ENCODE measurements at regions not wholly inside any gene's neighbourhood (a gene's known extent, or its start where the extent isn't known, plus 50 kb on each side); places are given as distances from the start of the nearest gene placed in this dataset.

DNA sequence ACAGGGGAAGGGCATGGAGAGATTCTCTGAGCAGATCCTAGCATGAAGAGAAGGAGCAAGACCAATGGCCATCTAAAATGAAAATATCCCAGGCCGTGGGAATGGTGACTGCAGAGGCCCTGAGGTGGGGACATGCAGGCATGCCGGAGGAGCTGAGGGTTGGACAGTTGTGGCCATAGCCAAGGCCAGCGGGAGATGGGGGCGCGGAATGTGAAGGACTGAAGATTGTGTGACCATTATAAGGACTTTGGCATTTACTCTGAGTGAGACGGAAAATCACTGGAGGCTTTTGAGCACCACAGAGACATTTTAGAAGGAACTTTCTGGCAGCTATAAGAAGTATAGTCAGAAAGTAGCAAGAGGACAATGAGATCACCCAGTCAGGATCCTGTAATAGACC lies 341.1 kb downstream of the SFMBT2 start:
- DNase-seq (ENCODE audit: low read depth, low spot score) (no peak), FAIRE-seq (no peak)
- H3K4me1 ChIP-seq (ENCODE audit: control insufficient read depth, extremely low read depth, insufficient read depth, low read length) = no peaks in the 10 kb centered on the region
- no peaks in the 10 kb centered on the region for H3K79me2 ChIP-seq (ENCODE audit: control insufficient read depth, insufficient read depth, low read length)
- no peak overlapping the region for H3K4me2 ChIP-seq (ENCODE audit: insufficient read depth, low read length)
- no peaks in the 10 kb centered on the region for H4K20me1 ChIP-seq (replicated peaks; ENCODE audit: control insufficient read depth, extremely low read depth, insufficient read depth, low read length)
- no peak overlapping the region for H3K4me3 ChIP-seq (replicated peaks in 1 of 3; ENCODE audit: insufficient read depth in 1 of 3, low read depth in 1 of 3, low read length in 3 of 3)
- no peaks in the 10 kb centered on the region for H3K9me1 ChIP-seq (replicated peaks; ENCODE audit: control insufficient read depth, extremely low read depth, insufficient read depth, low read length)
- no peak overlapping the region for H3K9ac ChIP-seq (replicated peaks; ENCODE audit: extremely low read depth, insufficient read depth, low read length)
- dilution Hi-C loops (cut with MboI; ENCODE audit: extremely low pct_ligation_motif_present, low sequenced_read_pairs) = no loop called here
- POLR2A ChIA-PET = no interaction called here
- no peaks in the 10 kb centered on the region for H3K27me3 ChIP-seq (ENCODE audit: control insufficient read depth in 2 of 2, insufficient read depth in 2 of 2, low read length in 2 of 2)
- BruUV-seq (replicated peaks) = no TSS peak
- CTCF ChIA-PET = no interaction called here
- no peaks in the 10 kb centered on the region for H3K36me3 ChIP-seq (ENCODE audit: control insufficient read depth in 2 of 2, extremely low read depth in 1 of 2, insufficient read depth in 2 of 2, low read length in 2 of 2)
- TF ChIP-seq POLR2AphosphoS5 (IDR thresholded peaks at IDR 0.05; ENCODE audit: insufficient read depth, low read depth, low read length) (no peak), JUN (IDR thresholded peaks at IDR 0.05; ENCODE audit: borderline replicate concordance, insufficient read depth, insufficient read length, low read depth) (no peak), MYC (IDR thresholded peaks at IDR 0.05; ENCODE audit: low read depth, low read length) (no peak), POLR2A (IDR thresholded peaks at IDR 0.05; ENCODE audit: low read depth, low read length) (no peak), GATA2 (IDR thresholded peaks at IDR 0.05; ENCODE audit: insufficient read depth, insufficient read length, low read depth, low read length) (no peak), FOS (IDR thresholded peaks at IDR 0.05; ENCODE audit: borderline replicate concordance, insufficient read depth, low read length) (no peak), EZH2 (IDR thresholded peaks at IDR 0.05; ENCODE audit: borderline replicate concordance, low read depth, low read length, severe bottlenecking) (no peak)
- TF ChIP-seq, protein P1, sequence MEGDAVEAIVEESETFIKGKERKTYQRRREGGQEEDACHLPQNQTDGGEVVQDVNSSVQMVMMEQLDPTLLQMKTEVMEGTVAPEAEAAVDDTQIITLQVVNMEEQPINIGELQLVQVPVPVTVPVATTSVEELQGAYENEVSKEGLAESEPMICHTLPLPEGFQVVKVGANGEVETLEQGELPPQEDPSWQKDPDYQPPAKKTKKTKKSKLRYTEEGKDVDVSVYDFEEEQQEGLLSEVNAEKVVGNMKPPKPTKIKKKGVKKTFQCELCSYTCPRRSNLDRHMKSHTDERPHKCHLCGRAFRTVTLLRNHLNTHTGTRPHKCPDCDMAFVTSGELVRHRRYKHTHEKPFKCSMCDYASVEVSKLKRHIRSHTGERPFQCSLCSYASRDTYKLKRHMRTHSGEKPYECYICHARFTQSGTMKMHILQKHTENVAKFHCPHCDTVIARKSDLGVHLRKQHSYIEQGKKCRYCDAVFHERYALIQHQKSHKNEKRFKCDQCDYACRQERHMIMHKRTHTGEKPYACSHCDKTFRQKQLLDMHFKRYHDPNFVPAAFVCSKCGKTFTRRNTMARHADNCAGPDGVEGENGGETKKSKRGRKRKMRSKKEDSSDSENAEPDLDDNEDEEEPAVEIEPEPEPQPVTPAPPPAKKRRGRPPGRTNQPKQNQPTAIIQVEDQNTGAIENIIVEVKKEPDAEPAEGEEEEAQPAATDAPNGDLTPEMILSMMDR (IDR thresholded peaks at IDR 0.05; ENCODE audit: extremely low read depth in 1 of 2, insufficient read depth in 1 of 2, low read depth in 1 of 2, low read length in 2 of 2) = no peak
- TF ChIP-seq, protein P2, sequence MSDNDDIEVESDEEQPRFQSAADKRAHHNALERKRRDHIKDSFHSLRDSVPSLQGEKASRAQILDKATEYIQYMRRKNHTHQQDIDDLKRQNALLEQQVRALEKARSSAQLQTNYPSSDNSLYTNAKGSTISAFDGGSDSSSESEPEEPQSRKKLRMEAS (IDR thresholded peaks at IDR 0.05; ENCODE audit: insufficient read depth, insufficient read length) = no peak
- no peaks in the 10 kb centered on the region for H3K9me3 ChIP-seq (replicated peaks; ENCODE audit: control insufficient read depth, insufficient read depth, low read length)
- H3K27ac ChIP-seq (ENCODE audit: insufficient read depth, low read depth, low read length) = no peak overlapping the region
- no peak overlapping the region for H2AFZ ChIP-seq (ENCODE audit: low read depth, low read length)
- intact Hi-C loops (cut with micrococcal nuclease) = no loop called here
